NCI-H146 (cell line): ENCODE measurements at regions not wholly inside any gene's neighbourhood (a gene's known extent, or its start where the extent isn't known, plus 50 kb on each side); places are given as distances from the start of the nearest gene placed in this dataset.

Experiments
- DNase-seq: peaks from one replicate; lab custom pipeline; 2025; lab: John Stamatoyannopoulos, UW

DNA sequence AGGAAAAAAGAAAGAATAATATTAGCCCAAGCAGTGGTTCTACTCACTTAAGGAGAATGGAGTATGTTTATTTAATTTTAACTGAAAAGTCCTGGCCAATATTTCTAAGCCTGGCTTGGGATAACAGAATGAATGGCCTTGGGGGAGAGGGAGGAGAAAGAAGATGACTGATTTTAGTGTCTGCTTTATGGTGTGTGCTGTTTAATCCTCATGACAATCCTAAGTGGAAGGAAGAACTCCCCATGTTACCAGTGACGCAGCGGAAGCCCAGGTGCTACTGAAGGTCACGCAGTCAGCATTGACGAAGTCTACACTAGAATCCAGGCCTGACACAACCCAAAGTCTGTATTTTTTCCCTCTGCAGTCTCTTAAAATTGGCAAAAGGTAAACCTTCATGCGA lies 50.5 kb downstream of the PALM2AKAP2 start:
- no peak for DNase-seq

DNA sequence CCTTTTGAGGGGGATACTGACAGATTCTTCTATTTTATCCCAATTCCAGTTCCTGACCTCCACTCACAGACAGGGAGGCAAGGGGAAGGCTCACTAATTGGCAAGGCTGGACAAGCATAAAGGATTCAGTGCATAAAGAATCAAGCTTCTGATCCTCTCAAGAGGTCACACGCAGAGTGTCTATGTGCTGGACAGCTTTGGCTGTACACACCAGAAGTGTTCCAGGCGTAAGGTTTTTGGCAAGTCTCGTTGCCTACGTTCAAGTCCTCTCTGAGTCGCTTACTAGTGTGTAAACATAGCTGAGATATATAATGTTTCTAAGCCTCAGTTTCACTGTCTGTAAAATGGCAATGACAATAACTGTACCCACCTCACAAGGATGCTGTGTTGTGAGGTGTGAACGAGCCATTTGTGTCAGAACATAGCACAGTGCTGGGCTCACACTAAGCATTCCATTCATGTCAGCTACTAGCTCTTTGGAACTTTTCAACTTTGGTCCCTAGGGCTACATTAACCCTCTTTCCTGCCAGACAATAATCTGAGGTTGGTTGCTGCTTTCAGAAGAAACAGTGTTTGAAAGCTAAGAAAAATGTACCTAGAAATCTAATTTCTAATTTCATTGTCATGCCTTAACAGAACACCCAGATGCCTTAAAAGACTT lies 52.1 kb downstream of the PALM2AKAP2 start:
- DNase-seq: no peak

DNA sequence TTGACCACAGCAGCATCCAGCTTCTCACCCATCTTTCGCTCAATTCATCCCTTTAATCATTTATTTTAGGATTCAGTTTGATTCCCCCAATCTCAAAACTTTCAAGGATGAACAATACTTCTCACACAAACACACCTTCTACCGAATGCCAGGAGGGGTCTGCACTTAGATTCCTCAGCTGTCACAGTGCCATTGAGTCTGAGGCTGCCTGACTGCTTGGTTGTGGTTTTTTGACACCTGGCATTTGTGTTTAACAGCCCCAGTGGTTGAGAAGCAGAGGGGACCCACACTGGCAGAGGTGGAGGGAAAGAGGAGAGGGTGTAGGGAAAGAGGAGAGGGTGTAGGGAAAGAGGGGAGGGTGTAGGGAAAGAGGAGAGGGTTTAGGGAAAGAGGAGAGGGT lies 54.9 kb downstream of the PALM2AKAP2 start:
- DNase-seq: no peak

DNA sequence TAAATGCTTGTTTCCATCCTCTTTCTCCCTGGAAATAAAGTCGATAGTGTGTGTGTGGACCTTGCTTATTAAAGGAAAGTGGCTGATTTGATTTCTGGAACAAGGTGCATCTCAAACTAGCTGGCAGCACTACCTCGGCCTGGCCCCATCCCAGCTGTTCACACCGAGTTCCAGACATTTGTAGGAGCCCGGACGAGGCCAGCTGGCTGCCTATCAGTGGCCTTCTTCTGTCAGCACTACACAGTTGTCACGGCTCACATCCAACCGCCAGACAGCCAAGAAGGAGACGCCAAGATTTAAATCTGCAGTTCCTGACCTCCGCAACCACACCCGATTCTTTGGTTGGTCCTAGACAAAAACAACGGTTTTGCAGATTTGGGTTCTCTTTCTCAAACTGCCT lies 63.6 kb downstream of the PALM2AKAP2 start:
- no peak for DNase-seq

DNA sequence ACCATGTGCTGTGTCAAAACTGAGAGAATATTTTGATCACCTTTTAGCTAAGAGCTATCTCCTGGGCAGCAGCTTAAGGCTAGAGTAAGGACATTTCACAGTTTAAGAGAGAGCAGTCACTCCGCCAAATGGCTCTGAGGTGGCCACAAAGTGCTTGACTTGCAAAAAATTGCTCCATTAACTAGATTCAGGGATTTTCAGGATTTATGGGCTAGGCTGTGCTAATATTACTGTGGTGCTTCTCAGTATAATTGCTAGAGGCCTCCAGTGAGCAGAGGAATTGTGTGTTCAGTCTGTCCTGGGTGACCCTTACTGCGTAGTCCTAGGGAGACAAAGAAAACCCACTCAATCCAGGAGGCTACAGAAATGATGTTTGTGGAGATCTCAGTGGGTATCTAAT lies 65.2 kb downstream of the PALM2AKAP2 start:
- DNase-seq: no peak

DNA sequence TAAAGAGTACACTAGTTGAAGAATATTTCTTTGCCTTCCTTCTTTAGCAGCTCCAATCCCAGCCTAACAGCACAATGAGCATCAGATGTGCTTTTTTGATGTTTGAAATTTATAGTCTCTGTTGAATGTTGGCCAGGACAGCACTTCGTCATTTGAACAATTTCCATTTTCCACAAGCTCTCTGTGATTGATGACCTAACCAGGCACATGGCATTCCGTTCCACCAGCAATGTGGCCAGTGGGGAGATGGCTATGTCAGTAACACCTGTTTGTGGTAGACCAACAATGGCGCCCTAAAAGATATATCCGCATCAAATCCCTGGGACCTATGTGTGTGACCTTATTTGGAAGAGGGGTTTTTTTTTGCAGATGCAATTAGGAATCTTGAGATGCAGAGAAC lies 66.8 kb downstream of the PALM2AKAP2 start:
- DNase-seq: no peak

DNA sequence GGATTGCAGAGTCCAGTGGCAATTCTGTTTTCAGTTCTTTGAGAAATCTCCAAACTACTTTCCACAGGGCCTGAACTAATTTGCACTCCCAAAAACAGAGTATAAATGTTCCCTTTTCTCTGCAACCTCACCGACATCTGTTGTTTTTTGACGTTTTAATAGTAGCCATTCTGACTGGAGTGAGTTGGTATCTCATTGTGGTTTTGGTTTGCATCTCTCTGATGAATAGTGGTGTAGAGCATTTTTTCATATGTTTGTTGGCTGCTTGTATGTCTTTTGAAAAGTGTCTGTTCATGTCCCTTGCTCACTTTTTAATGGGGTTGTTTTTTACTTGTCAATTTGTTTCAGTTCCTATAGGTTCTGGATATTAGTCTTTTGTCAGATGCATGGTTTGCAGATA lies 72.6 kb downstream of the PALM2AKAP2 start:
- DNase-seq: no peak

DNA sequence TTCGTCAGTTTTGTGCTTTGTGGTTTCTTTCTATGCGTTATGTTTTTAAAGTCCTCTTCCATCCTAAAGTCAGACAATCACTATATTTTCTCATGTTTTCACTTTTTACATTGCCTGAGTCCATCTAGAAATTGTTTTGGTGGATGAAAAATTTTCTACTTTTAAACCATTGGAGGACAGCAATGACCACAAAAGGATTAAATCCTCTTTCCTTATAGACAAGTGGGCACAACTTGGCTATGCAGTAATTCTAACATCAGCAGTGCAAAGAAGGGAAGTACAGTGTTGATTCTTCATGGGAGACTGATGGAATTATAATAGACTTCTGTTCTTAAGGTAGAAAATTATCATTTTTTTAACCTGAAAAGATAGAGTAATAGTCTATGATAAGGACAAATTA lies 75.5 kb downstream of the PALM2AKAP2 start:
- no peak for DNase-seq

DNA sequence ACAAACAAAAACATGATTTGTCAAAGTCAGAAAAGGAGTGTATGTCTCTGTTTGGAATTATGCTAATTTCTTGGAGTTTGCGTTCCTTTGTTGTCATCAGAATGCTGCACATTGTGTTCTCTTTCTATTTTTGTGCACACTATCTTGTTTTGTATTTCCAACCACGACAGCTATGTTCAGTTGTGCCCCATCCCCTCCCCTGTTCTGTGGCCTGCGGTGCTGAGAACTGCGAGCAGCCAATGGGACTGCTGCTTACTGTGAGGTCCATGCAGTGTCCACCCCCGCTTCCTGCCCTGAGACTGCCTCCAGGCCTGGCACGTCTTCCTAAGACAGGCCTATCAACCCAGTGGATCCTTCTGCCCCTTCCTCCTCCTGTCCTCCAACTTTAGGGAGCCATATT lies 76.8 kb downstream of the PALM2AKAP2 start:
- no peak for DNase-seq

DNA sequence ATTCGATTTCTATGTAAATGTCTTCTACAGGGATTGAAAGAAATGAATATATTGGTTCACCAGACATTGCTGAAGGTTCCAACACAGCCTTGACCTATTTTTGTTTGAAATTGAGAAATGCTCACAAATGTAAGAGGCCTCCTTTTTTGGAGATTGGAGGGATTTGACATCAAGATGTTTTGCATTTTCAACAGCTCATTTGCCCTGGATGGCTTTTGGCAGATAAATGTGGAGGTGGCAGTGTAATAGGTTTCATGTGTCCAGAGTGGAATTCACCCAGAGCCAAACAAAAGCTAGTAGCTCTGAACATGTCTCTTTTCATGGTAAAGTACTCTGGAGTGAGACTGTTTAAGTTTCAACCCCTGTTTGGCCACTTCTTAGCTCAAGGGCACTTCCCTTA lies 77.3 kb downstream of the PALM2AKAP2 start:
- no peak for DNase-seq

DNA sequence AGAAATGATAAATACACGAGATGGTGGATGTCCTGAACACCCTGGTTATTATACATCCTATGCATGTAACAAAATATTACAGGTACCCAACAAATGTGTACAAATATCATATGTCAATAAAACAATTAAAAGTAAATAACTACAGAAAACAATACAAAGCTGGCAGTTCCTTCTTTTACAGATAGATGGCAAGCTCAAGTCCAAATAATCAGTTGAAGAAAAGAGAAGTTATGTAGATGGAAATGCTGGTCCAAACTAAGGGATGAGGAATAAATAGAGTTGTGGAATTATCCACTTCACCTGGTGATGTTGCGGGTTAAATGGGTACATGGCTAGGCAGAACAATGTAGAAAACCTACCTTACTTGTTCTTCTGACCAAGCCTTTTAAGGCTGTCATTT lies 79.4 kb downstream of the PALM2AKAP2 start:
- no peak for DNase-seq

DNA sequence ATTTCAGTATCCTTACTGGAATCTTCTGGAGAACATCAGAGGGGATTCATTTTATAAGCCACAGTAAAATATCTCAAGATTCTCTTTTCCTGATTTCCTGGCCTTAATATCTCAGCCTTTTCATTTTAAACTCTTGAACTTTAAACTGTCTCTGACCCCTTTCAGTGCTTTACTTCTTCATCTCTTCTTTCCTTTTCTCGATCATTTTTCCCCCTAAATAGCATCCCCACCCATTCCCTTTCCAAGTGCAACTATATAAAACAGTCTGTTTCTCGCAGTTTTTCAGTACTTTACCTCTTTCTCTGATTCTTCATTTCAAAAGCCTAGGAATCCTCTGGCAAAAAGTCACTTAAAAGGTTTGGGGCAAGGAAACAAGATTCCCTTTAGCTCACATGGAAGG lies 80.5 kb downstream of the PALM2AKAP2 start:
- DNase-seq: no peak

DNA sequence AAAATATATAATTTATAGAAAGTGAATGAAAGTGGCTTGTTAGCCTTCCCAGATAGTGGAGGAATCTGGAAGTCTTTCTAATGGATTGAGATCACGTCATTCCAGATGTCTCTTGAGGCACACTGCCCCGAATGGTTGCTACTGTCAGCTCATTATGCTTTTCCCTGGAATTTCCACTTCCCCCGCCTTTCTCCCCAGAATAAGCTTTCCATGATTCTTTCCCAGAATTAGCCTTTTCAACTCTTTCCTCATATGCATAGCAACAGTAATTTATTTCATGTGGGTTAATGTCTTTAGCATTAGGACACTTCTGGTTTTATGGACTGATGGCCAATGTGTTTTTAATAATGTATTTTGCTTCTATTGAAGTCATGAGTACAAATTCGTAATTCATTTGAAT lies 81.5 kb downstream of the PALM2AKAP2 start:
- DNase-seq: no peak

DNA sequence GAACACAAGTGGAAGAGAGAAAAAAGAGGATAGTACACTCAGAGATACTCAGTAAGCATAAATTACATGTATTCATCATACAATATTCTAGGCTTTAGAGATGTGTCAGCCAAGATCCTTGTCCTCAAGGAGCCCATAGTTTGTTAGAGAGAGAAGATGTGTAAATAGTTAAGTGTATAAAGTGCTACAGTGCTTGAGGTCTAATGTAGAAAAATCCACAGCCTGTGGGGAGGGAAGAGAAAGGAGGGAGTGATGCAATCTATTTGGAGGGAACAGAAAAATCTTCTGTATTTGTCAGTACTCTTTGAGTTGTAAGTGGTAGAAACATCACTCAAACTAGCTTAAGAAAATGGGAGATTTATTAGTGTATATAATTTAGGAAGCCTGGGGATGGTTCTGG lies 81.9 kb downstream of the PALM2AKAP2 start:
- DNase-seq: no peak

DNA sequence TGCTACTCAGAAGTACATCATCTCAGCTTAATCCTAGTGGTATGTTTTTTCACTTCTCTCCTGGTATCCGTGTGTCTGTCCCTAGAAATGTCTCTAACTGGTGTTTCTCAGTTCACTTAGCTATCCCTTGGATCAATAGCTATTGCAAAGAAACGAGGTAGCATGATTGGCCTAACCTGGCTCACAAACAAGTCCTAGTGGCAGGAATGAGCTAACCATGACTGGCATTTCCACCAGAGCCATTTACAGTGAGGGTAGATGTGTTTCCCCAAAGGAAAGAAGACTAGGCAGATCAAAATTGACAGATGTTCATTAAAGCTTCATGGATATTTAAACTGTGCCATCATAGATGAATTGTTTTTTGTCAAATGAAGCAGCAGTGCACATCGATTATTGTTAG lies 82.5 kb downstream of the PALM2AKAP2 start:
- no peak for DNase-seq

DNA sequence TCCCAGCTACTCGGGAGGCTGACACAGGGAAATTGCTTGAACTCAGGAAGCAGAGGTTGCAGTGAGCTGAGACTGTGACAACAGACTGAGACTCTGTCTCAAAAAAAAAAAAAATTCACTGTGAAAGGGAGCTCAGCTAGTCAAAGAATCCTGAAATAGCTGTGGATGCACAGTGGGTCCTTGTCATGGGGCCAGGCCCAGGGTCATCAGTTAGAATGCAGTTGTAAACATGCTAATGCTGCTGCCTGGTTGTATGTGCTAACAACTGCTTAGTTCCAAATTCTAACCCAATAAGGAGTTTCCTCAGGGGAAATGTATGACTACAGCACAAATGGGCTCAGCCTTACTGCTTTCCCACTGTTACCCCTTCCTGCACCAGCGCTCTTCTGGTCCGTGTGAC lies 84.0 kb downstream of the PALM2AKAP2 start:
- DNase-seq: no peak

DNA sequence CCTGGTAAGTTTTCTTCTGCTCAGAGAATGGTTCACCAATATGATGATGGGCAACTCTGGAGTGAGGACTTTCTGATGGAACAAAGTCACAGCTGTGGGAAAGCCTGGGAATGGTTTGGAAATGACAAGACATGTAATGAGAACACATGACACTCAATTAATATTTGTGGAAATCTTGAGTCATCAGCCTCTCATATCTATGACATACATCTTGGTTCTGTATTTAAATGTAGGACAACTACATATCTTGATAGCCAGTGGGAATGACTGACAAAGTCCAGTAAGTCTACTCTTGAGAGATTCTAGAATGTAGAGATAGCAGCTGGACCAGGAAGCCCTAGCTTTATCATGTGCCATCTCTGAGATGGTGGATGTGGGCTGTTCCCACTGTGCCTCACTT lies 85.5 kb downstream of the PALM2AKAP2 start:
- DNase-seq: no peak

DNA sequence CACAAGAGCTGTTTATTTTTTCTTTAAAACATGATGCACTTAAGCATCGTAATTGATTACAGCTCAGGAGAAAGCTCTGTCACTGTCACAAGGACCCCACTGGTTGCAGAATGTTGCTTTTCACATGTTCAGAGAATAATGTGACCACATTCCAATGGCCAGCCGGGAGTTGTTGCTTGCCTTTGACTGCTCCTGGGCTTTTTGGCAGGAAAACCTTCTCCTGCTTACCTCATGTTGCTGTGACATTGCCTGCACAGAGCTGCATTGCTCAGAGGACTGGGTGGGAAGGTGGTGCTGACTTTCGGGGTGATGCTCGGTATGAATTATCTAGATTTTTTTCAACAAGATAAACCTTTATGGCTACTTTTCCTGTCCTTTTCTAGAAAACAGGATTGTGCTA lies 88.2 kb downstream of the PALM2AKAP2 start:
- DNase-seq: no peak

DNA sequence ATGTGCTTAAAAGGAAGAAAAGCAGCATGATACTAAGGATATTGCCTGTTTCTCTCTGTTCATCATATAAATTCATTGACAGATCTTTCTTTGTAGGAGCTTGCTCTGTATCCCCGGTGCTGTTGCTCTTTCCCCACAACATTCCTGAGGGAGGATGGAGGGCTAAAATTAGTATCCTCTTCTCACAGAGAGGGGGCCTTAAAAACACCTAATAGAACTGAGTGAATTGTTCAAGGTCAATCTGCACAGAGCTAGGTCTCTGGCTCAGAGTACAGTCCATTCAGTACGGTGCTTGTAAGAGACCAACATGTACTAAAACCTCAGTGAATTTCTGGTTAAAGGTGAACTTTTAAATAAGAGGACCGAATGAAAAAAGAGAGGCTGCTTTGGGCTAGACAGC lies 88.7 kb downstream of the PALM2AKAP2 start:
- no peak for DNase-seq

DNA sequence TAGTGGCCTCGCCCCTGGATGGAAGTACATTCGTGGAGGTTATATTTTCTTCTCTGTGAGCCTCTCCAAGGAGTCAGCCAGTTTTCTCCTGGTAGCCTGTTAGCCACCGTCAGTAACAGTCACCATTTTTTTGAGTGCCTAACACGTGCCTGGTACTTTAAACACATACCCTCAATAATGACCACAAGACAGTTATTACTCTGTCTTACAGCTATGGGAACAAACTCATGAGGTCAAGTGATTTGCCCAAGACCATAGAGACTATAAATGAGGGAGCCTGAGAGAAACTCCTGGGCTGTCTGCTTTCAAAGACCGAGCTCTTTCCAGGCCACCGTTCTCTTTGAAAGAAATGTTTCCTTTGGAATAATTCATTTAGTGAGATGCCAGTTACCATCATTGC lies 90.4 kb downstream of the PALM2AKAP2 start:
- DNase-seq: no peak

DNA sequence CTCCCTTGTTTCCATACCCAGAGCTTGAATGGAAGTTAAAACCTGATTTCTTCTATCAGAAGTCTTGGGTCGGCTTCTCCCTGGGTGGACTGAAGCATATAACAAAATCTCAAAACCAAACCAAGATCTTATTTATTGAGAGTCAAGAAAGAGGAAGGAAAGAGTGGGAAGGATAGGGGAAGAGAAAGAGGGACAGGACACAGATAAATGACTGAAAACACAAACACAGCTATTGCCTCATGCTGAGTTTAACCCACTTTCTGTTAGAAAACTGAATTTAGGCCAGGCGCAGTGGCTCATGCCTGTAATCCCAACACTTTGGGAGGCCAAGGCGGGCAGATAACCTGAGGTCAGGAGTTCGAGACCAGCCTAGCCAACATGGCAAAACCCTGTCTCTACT lies 92.9 kb downstream of the PALM2AKAP2 start:
- no peak for DNase-seq

DNA sequence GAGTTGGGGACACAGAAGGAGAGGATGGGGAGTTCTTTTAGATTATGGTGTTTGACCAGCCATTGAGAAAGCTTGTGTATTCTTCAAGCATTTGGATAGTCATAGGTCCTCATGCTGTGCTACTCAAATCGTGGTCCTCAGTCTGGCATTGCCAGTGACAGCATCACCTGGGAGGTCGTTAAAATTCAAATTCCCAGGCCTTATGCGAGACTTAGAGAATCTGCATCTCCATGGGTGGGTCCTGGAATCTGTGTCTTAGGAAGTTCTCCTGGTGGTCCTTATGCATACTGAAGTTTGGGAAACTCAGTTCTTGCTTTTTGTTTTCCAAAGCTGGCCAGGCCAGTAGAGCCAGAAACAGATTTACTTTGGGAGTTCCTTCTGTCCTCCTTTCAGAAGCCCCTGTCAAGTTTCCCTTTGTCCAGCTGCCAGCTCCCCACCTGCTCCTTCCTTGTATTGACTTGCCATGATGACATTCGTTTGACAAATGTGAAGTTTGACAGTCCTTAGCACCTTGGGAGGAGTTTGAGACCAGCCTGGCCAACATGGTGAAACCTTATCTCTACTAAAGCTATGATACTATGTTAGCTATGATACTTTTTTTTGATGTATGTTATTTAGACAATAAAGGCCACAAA lies 95.6 kb downstream of the PALM2AKAP2 start:
- DNase-seq: no peak

DNA sequence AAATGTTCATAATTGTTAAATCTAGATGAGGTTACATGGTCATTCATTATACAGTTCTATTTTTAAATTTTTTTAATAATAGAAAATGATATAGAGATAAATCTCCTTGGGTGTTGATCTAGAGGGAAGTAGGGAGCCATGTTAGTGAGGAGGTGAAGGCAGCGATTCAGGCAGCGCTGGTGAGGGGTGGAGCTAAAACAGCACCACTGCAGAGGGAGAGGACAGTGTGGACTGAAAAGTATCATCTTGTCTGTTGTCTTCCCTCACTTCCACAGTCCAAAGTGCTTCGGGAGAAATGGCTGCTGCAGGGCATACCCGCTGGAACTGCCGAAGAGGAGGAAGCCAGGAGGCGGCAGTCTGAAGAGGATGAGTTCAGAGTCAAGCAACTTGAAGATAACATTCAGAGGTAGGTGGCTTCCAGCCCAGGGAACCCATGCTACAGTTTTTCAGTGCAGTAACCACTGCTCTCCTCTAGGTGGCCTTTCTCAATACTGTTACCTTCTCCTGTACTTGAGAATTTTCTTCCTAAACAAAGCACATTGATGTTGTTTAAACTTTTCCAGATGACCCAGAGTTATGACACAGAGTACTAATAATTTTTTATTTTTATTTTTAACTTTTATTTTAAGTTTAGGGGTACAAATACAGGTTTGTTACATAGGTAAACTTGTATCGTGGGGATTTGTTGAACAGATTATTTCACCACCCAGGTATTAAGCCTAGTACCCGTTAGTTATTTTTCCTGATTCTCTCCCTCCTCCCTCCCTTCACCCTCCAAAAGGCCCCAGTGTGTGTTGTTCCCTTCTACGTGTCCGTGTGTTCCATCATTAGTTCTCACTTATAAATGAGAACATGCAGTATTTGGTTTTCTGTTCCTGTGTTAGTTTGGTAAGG lies 100.5 kb downstream of the PALM2AKAP2 start:
- peak; percentile 0 for DNase-seq
